ENCODE measurements at regions not wholly inside any gene's neighbourhood (a gene's known extent, or its start where the extent isn't known, plus 50 kb on each side); places are given as distances from the start of the nearest gene placed in this dataset.
"Not testable (repeated sequence)": the region's sequence is repeated elsewhere in the genome, so short reads cannot be mapped to it uniquely, and the experiment has no call there.

DNA sequence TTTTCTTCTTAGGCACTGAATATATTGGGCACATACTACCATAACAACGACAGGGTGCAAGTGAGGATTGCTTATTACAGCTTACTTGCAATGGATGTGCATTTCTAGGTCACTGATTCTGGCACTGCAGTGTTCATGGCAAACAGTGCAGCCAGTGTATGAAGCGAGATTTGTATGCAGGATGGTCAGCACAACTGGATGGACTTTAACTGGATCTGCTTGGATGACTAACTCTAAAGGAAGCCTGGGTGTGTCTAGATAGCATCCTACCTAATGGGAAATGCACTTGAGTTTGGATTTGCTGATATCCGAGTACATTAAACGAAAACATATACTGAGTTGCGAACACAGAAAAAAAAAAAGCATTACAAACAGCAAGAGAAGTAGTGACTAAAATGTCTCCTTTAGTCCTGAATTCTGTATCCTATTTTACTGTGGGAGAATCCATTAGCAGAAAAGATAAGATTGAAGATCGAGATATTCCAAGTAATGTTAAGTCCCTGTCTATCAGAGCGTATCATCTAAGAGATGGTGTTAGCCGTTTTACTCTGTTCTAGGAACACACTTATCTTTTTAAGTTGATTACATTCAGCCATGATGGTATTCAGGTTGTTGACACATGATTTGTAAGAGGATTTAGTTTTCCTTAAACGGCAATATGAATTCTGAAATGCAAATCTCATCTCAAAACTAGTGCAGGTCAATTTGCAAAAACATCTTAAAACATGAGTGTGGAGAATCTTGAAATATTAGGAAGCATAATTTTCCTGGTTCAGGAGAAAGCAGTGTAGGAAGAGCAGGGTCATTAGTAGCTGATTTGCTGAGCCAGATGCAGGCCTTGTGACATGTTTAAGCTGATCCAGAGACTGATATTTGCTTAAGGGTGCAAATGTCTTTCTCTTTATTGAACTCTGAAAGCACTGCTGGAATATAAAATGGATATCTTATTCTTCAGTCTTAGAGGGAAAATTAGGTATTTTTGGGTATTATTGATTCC, 142.6 kb upstream of the CPHXL start:
- no peak overlapping the region for H3K27ac ChIP-seq
- intact Hi-C loops (cut with DNase I): no loop called here
- no peaks in the 10 kb centered on the region for H3K9me3 ChIP-seq
- H3K27me3 ChIP-seq: no peaks in the 10 kb centered on the region
- 72 to 77% methylated on average over 9 of the region's 9 CpGs for WGBS, 2 donors
- H3K4me1 ChIP-seq: no peaks in the 10 kb centered on the region
- H3K4me3 ChIP-seq (replicated peaks in 1 of 3): no peak overlapping the region
- DNase-seq: no peak
- no peaks in the 10 kb centered on the region for H3K36me3 ChIP-seq
- TF ChIP-seq, protein P1, sequence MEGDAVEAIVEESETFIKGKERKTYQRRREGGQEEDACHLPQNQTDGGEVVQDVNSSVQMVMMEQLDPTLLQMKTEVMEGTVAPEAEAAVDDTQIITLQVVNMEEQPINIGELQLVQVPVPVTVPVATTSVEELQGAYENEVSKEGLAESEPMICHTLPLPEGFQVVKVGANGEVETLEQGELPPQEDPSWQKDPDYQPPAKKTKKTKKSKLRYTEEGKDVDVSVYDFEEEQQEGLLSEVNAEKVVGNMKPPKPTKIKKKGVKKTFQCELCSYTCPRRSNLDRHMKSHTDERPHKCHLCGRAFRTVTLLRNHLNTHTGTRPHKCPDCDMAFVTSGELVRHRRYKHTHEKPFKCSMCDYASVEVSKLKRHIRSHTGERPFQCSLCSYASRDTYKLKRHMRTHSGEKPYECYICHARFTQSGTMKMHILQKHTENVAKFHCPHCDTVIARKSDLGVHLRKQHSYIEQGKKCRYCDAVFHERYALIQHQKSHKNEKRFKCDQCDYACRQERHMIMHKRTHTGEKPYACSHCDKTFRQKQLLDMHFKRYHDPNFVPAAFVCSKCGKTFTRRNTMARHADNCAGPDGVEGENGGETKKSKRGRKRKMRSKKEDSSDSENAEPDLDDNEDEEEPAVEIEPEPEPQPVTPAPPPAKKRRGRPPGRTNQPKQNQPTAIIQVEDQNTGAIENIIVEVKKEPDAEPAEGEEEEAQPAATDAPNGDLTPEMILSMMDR (IDR thresholded peaks at IDR 0.05): no peak
- no peak for TF ChIP-seq POLR2A (IDR thresholded peaks at IDR 0.05)

DNA sequence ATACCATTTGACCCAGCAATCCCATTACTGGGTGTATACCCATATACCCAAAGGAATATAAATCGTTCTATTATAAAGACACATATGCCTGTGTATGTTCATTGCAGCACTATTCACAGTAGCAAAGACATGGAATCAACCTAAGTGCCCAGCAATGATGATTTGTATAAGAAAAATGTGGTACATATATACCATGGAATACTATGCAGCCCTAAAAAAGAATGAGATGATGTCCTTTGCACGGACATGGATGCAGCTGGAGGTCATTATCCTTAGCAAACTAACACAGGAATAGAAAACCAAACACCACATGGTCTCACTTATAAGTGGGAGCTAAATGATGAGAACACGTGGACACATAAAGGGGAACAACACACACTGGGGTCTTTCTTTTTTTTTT, 155.0 kb upstream of the CPHXL start:
- H3K27me3 ChIP-seq; intact Hi-C loops (cut with DNase I); H3K9me3 ChIP-seq; H3K27ac ChIP-seq; H3K4me1 ChIP-seq; DNase-seq; H3K4me3 ChIP-seq (replicated peaks in 1 of 3); H3K36me3 ChIP-seq: not testable (repeated sequence)
- WGBS, 2 donors: 95% methylated on average over 3 of the region's 3 CpGs

DNA sequence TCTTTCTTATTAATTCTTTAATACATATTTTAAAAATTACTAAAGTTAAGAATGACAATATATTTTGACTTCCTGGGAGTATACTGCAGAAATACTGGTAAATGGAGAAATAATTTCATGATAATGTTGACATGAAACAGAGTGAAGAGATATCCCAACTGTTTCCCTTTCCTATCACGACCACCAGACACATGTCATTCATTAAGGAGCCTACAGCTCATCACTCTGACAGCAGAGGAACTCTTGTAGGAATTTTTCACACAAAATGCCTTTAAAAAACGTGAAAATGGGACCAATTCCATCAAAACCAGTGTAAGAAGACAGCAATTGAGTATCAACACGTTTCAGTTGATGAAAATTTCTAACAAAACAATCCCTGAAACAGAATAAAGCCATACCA, 172.9 kb upstream of the CPHXL start:
- H3K9me3 ChIP-seq: no peaks in the 10 kb centered on the region
- TF ChIP-seq, protein P1 (IDR thresholded peaks at IDR 0.05): no peak
- no peak for TF ChIP-seq POLR2A (IDR thresholded peaks at IDR 0.05)
- intact Hi-C loops (cut with DNase I): no loop called here
- no peaks in the 10 kb centered on the region for H3K36me3 ChIP-seq
- DNase-seq: no peak
- no peaks in the 10 kb centered on the region for H3K27me3 ChIP-seq
- H3K4me1 ChIP-seq: no peaks in the 10 kb centered on the region
- H3K4me3 ChIP-seq (replicated peaks in 1 of 3): no peak overlapping the region
- H3K27ac ChIP-seq: no peak overlapping the region
- 53 to 54% methylated on average over 3 of the region's 3 CpGs for WGBS, 2 donors

DNA sequence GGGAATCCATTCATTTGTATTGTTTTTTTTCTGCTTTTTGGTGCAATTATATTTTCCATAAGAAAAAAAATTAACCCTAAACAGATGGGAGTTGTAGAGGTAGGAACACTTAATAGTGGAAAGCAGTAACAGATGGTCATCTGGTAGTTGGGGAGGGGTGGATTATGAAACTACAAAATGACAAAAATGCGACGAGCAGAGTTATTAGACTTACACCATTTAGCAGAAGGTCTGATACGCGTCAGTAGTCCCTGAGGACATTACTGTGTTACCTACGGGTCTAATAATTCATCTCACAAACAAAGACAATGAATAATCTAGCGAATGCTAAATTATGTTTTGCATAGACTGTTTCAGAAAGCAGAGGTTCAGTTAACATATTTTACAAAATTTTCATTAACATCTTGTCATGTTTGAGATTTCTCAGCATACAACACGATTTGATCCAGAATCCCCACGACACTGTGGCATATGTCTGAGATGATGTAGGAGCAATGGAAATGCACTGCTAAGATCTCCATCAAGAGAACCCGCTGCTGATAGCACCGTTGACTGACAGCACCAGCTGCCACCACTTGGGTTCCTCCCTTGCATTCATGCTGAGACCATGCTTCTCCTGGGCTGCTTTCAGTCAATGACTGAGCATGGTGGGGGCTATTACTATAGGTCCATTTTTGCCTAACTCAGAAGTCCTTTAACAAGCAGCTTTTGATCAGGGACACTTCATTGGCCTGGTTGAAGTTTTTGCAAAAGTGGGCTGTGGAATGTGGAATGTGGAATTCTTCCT, 182.2 kb upstream of the CPHXL start:
- Histone ChIP-seq H3K36me3 (no peaks in the 10 kb centered on the region), H3K27ac (no peak overlapping the region), H3K4me1 (no peaks in the 10 kb centered on the region), H3K4me3 (replicated peaks in 1 of 3) (no peak overlapping the region), H3K27me3 (no peaks in the 10 kb centered on the region), H3K9me3 (no peaks in the 10 kb centered on the region)
- no peak for DNase-seq
- TF ChIP-seq, protein P1 (IDR thresholded peaks at IDR 0.05): no peak
- no peak for TF ChIP-seq POLR2A (IDR thresholded peaks at IDR 0.05)
- WGBS, 2 donors: 81 to 89% methylated on average over 10 of the region's 10 CpGs
- intact Hi-C loops (cut with DNase I): no loop called here

DNA sequence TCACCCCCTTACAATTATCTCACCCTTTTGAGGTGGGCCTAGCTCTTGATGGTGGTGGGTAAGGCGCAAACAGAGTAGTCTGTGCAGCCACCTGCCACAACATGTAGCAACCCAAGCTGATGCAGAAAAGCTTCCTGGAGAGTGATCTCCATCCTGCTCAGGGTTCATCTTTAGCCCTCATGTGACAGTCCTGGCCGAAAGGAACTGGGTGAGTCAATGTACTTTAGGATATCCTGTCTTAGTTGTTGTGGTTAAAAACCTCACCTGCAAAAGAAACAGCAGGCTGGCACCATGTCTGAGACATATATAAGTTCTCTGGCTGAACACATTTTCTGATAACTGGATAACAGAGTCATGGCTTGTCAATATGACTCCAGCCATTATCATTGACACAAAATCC, 183.5 kb upstream of the CPHXL start:
- Histone ChIP-seq H3K9me3 (no peaks in the 10 kb centered on the region), H3K36me3 (no peaks in the 10 kb centered on the region), H3K4me1 (no peaks in the 10 kb centered on the region), H3K4me3 (replicated peaks in 1 of 3) (no peak overlapping the region), H3K27me3 (no peaks in the 10 kb centered on the region), H3K27ac (no peak overlapping the region)
- WGBS, 2 donors: 73 to 74% methylated on average over 2 of the region's 2 CpGs
- DNase-seq: no peak
- no peak for TF ChIP-seq POLR2A (IDR thresholded peaks at IDR 0.05)
- TF ChIP-seq, protein P1 (IDR thresholded peaks at IDR 0.05): no peak
- intact Hi-C loops (cut with DNase I): no loop called here
